CD14-positive monocyte (primary cell): ENCODE measurements at regions not wholly inside any gene's neighbourhood (a gene's known extent, or its start where the extent isn't known, plus 50 kb on each side); places are given as distances from the start of the nearest gene placed in this dataset.

Source experiments
- DNase-seq, 3 donors: peaks; one replicate each; pipeline ENCODE4 v3.0.0-alpha.2; 2011 to 2022
- H2AFZ ChIP-seq: 2 replicates; pipeline ENCODE4 v1.6.0; 2012; ENCODE audit warnings: mild to moderate bottlenecking, low read depth, low read length, inconsistent platforms; ENCODE audit not compliant: insufficient read depth, poor library complexity, severe bottlenecking
- H3K27ac ChIP-seq, 2 donors: 1 replicate in 1 of 2; 2 replicates in 1 of 2; pipeline ENCODE4 v1.5.1; 2012 to 2013; ENCODE audit warnings: low read length in 2 of 2, control low read depth in 1 of 2, inconsistent platforms in 1 of 2, low read depth in 1 of 2, mild to moderate bottlenecking in 1 of 2
- H3K27me3 ChIP-seq, 2 donors: one replicate each; pipeline versions ENCODE4 v1.6.0 to v1.6.1; 2011 to 2013; ENCODE audit warnings: low read length in 2 of 2; ENCODE audit not compliant: control insufficient read depth in 2 of 2, insufficient read depth in 2 of 2
- H3K36me3 ChIP-seq, 2 donors: replicated peaks in 1 of 2; 1 replicate in 1 of 2; 2 replicates in 1 of 2; pipeline versions ENCODE4 v1.5.1 to v1.6.1; 2012 to 2013; ENCODE audit warnings: low read length in 2 of 2, control low read depth in 1 of 2, inconsistent platforms in 1 of 2, mild to moderate bottlenecking in 1 of 2; ENCODE audit not compliant: insufficient read depth in 2 of 2, control insufficient read depth in 1 of 2
- H3K4me1 ChIP-seq, 2 donors: 1 replicate in 1 of 2; 2 replicates in 1 of 2; pipeline versions ENCODE4 v1.5.1 to v1.6.1; 2012 to 2013; ENCODE audit warnings: low read length in 2 of 2, control low read depth in 1 of 2, inconsistent platforms in 1 of 2, mild to moderate bottlenecking in 1 of 2, moderate library complexity in 1 of 2; ENCODE audit not compliant: insufficient read depth in 2 of 2, control insufficient read depth in 1 of 2
- H3K4me2 ChIP-seq: replicated peaks from 2 replicates; pipeline ENCODE3; 2012; ENCODE audit warnings: low read length, moderate library complexity, mild to moderate bottlenecking; ENCODE audit not compliant: poor library complexity, severe bottlenecking; ENCODE audit errors: extremely low read depth
- H3K4me3 ChIP-seq, 3 experiments: fragments of 200-600 bp in 1 of 3; sonication (generic) in 1 of 3; replicated peaks in 1 of 3; 1 replicate in 2 of 3; 2 replicates in 1 of 3; pipeline ENCODE4 v1.5.1; 2011 to 2013; ENCODE audit warnings: low read length in 3 of 3, mild to moderate bottlenecking in 3 of 3, control low read depth in 2 of 3, low read depth in 2 of 3, inconsistent platforms in 1 of 3, moderate library complexity in 1 of 3
- H3K79me2 ChIP-seq: 2 replicates; pipeline ENCODE4 v1.6.0; 2012; ENCODE audit warnings: mild to moderate bottlenecking, control low read depth, inconsistent platforms, low read length, moderate library complexity; ENCODE audit not compliant: insufficient read depth
- H3K9ac ChIP-seq: 2 replicates; pipeline ENCODE4 v1.6.0; 2017; ENCODE audit warnings: low read length, mild to moderate bottlenecking; ENCODE audit not compliant: insufficient read depth, poor library complexity, severe bottlenecking
- H3K9me3 ChIP-seq, 2 donors: replicated peaks in 1 of 2; 1 replicate in 1 of 2; 2 replicates in 1 of 2; pipeline versions ENCODE4 v1.5.1 to v1.6.1; 2012 to 2013; ENCODE audit warnings: low read length in 2 of 2, control low read depth in 1 of 2; ENCODE audit not compliant: control insufficient read depth in 1 of 2, insufficient read depth in 1 of 2
- H4K20me1 ChIP-seq: 2 replicates; pipeline ENCODE4 v1.6.0; 2012; ENCODE audit warnings: mild to moderate bottlenecking, low read length, control low read depth, moderate library complexity; ENCODE audit not compliant: insufficient read depth
- H3K27ac Mint-ChIP-seq, 7 donors: one replicate each; pipeline ENCODE4 v1.8.0; 2020; ENCODE audit warnings: mild to moderate bottlenecking in 7 of 7, mixed read lengths in 7 of 7, moderate library complexity in 6 of 7, inconsistent platforms in 2 of 7
- H3K27me3 Mint-ChIP-seq, 3 donors: one replicate each; pipeline ENCODE4 v1.8.0; 2021 to 2022; ENCODE audit warnings: low read depth in 3 of 3, mild to moderate bottlenecking in 3 of 3, mixed read lengths in 3 of 3, moderate library complexity in 3 of 3, inconsistent platforms in 1 of 3
- H3K36me3 Mint-ChIP-seq, 2 donors: one replicate each; pipeline ENCODE4 v1.8.0; 2020; ENCODE audit warnings: mixed read lengths in 2 of 2, inconsistent platforms in 1 of 2, mild to moderate bottlenecking in 1 of 2
- H3K4me1 Mint-ChIP-seq: one replicate; pipeline ENCODE4 v1.8.0; 2020; ENCODE audit warnings: mild to moderate bottlenecking, mixed read lengths
- H3K4me3 Mint-ChIP-seq, 2 donors: one replicate each; pipeline ENCODE4 v1.8.0; 2020; ENCODE audit warnings: mild to moderate bottlenecking in 2 of 2, mixed read lengths in 2 of 2, moderate library complexity in 1 of 2
- H3K9me3 Mint-ChIP-seq, 7 donors: one replicate each; pipeline ENCODE4 v1.8.0; 2020 to 2022; ENCODE audit warnings: mixed read lengths in 7 of 7, mild to moderate bottlenecking in 6 of 7, moderate library complexity in 6 of 7, inconsistent platforms in 2 of 7
- WGBS: methylation state at CpG from one replicate; pipeline ENCODE4 v1.1.5; 2013; ENCODE audit warnings: missing lambda C conversion rate; ENCODE audit not compliant: insufficient coverage; 5-methylcytosine and 5-hydroxymethylcytosine counted together
- intact Hi-C, 2 donors: fragments of 100-400 bp; cut with micrococcal nuclease; formaldehyde crosslinking; loops; one replicate each; pipeline versions ENCODE4 v1.15.0 to v1.15.1; 2023
- TF ChIP-seq, protein P1 (sequence below): fragments of 200-600 bp; IDR thresholded peaks from one replicate; pipeline ENCODE4 v1.8.0; 2022; ENCODE audit warnings: antibody characterized with exemption, mild to moderate bottlenecking

DNA sequence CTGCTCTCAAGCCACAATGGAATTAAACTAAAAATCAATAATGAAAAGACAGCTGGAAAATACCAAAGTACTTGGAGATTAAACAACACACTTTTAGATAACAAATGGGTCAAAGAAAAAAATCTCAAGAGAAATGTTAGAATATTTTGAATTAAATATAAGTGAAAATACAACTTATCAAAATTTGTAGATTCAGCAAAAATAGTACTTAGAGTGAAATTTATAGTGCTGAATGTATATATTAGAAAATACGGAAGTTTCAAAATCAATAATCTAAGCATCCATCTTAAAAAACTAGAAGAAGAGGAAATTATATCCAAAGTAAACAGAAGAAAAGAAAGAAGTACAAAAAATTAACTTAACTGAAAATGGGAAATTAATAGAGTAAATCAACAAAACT is 179.2 kb upstream of the CDH11 start:
- WGBS, result no CpG with 5 or more reads among the region's 1 CpG
- Mint-ChIP-seq H3K27ac (no peak overlapping the region), H3K4me1 (no peaks in the 10 kb centered on the region), H3K36me3 (no peaks in the 10 kb centered on the region), H3K9me3 (peaks cover 0 to 8% (median 2%) of the 10 kb centered on the region in 7 donors), H3K4me3 (no peak overlapping the region), H3K27me3 (peaks cover 0 to 2% (median 1%) of the 10 kb centered on the region in 3 donors)
- no peak for DNase-seq
- Histone ChIP-seq H3K4me3 (no peak overlapping the region), H3K79me2 (no peaks in the 10 kb centered on the region), H2AFZ (no peak overlapping the region), H3K27me3 (no peaks in the 10 kb centered on the region), H3K9ac (no peak overlapping the region), H4K20me1 (no peaks in the 10 kb centered on the region), H3K4me1 (no peaks in the 10 kb centered on the region), H3K36me3 (no peaks in the 10 kb centered on the region), H3K4me2 (no peak overlapping the region), H3K27ac (no peak overlapping the region), H3K9me3 (no peaks in the 10 kb centered on the region)
- intact Hi-C loops, result no loop called here
- TF ChIP-seq, protein P1, sequence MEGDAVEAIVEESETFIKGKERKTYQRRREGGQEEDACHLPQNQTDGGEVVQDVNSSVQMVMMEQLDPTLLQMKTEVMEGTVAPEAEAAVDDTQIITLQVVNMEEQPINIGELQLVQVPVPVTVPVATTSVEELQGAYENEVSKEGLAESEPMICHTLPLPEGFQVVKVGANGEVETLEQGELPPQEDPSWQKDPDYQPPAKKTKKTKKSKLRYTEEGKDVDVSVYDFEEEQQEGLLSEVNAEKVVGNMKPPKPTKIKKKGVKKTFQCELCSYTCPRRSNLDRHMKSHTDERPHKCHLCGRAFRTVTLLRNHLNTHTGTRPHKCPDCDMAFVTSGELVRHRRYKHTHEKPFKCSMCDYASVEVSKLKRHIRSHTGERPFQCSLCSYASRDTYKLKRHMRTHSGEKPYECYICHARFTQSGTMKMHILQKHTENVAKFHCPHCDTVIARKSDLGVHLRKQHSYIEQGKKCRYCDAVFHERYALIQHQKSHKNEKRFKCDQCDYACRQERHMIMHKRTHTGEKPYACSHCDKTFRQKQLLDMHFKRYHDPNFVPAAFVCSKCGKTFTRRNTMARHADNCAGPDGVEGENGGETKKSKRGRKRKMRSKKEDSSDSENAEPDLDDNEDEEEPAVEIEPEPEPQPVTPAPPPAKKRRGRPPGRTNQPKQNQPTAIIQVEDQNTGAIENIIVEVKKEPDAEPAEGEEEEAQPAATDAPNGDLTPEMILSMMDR, result no peak

- no peaks in the 10 kb centered on the region for H3K36me3 Mint-ChIP-seq
- H3K27ac ChIP-seq, result no peak overlapping the region
- no peak overlapping the region for H3K4me3 ChIP-seq
- H3K4me2 ChIP-seq, result no peak overlapping the region
- H3K36me3 ChIP-seq, result no peaks in the 10 kb centered on the region
- no peak overlapping the region for H3K4me3 Mint-ChIP-seq
- H3K4me1 Mint-ChIP-seq, result no peaks in the 10 kb centered on the region
- H2AFZ ChIP-seq, result no peak overlapping the region
- H3K27me3 ChIP-seq, result no peaks in the 10 kb centered on the region
- H3K79me2 ChIP-seq, result no peaks in the 10 kb centered on the region
- H3K4me1 ChIP-seq, result no peaks in the 10 kb centered on the region
- H3K9ac ChIP-seq, result no peak overlapping the region
- no peaks in the 10 kb centered on the region for H3K9me3 ChIP-seq
- H3K27ac Mint-ChIP-seq, result no peak overlapping the region
- H4K20me1 ChIP-seq, result no peaks in the 10 kb centered on the region
- H3K27me3 Mint-ChIP-seq, result peaks cover 0 to 2% (median 0%) of the 10 kb centered on the region in 3 donors
- no peak for DNase-seq
- peaks cover 0 to 10% (median 3%) of the 10 kb centered on the region in 7 donors for H3K9me3 Mint-ChIP-seq
- TF ChIP-seq, protein P1, result no peak
- intact Hi-C loops, result no loop called here
Measured at GRCh38 chr16:65297453-65297852, 175.6 kb upstream of the CDH11 start.
